Panc1 (cell line): ENCODE measurements at regions not wholly inside any gene's neighbourhood (a gene's known extent, or its start where the extent isn't known, plus 50 kb on each side); places are given as distances from the start of the nearest gene placed in this dataset.

Source experiments
- ATAC-seq: fragments of 200-7000 bp; cut with Tn5 transposase; 2 replicates; pipeline ENCODE4 v1.9.1; 2020; ENCODE audit warnings: mild to moderate bottlenecking, moderate library complexity
- BruUV-seq: library from RNA; stranded (reverse); fragments of 400-500 nt; replicated peaks from 2 replicates; lab custom pipeline; 2021; lab: Mats Ljungman, UMichigan
- CTCF ChIA-PET: fragments of 300-600 bp; sonication (Branson Sonifier 250); formaldehyde crosslinking; loops from one replicate; lab custom pipeline; 2022; ENCODE audit warnings: antibody characterized with exemption; lab: Charles Lee
- POLR2A ChIA-PET: fragments of 300-600 bp; sonication (Branson Sonifier 250); formaldehyde crosslinking; loops from one replicate; lab custom pipeline; 2022; ENCODE audit warnings: antibody characterized with exemption; lab: Charles Lee
- DNase-seq: peaks from one replicate; pipeline ENCODE4 v3.0.0-alpha.2; 2010; ENCODE audit warnings: low read depth, low spot score
- H3K27ac ChIP-seq: 2 replicates; pipeline ENCODE4 v1.5.1; 2011; ENCODE audit warnings: mild to moderate bottlenecking, low read length, inconsistent platforms
- H3K27me3 ChIP-seq: fragments of 200-500 bp; sonication (Bioruptor generic); 2 replicates; pipeline ENCODE4 v1.6.0; 2014; ENCODE audit warnings: low read length, inconsistent platforms; ENCODE audit not compliant: control insufficient read depth, insufficient read depth
- H3K36me3 ChIP-seq: fragments of 200-500 bp; sonication (Bioruptor generic); 2 replicates; pipeline ENCODE4 v1.5.1; 2014; ENCODE audit warnings: inconsistent platforms, mild to moderate bottlenecking, low read length, moderate library complexity; ENCODE audit not compliant: control insufficient read depth, insufficient read depth
- H3K4me1 ChIP-seq: 2 replicates; pipeline ENCODE4 v1.5.1; 2011; ENCODE audit warnings: inconsistent platforms, mild to moderate bottlenecking, low read length, moderate library complexity; ENCODE audit not compliant: control insufficient read depth, insufficient read depth
- H3K4me3 ChIP-seq, 2 experiments: 2 replicates each; pipeline ENCODE4 v1.5.1; 2011 to 2012; ENCODE audit warnings: low read depth in 2 of 2, low read length in 2 of 2, mild to moderate bottlenecking in 2 of 2, inconsistent platforms in 1 of 2, moderate library complexity in 1 of 2
- H3K9me3 ChIP-seq: fragments of 200-500 bp; sonication (Bioruptor generic); 2 replicates; pipeline ENCODE4 v1.5.1; 2014; ENCODE audit warnings: low read depth, mild to moderate bottlenecking, inconsistent platforms, low read length, moderate library complexity; ENCODE audit not compliant: control insufficient read depth, insufficient read depth
- POLR2AphosphoS5 ChIP-seq: IDR thresholded peaks from 2 replicates; pipeline ENCODE4 v1.6.1; 2012; ENCODE audit warnings: mild to moderate bottlenecking, low read depth, low read length, moderate library complexity
- SIN3A ChIP-seq: IDR thresholded peaks from 2 replicates; pipeline ENCODE4 v1.6.1; 2012; ENCODE audit warnings: low read depth, mild to moderate bottlenecking, low read length, moderate library complexity, borderline replicate concordance; ENCODE audit not compliant: insufficient read depth
- TCF7L2 ChIP-seq: IDR thresholded peaks from 2 replicates; pipeline ENCODE4 v1.6.1; 2011; ENCODE audit warnings: mild to moderate bottlenecking, low read depth, low read length, inconsistent platforms
- in situ Hi-C: cut with HindIII; loops from 2 replicates; pipeline ENCODE4 v1.10.0; 2016; ENCODE audit warnings: low sequenced_read_pairs, low pct_unique_long_range_greater_than_20kb
- intact Hi-C: fragments of 100-400 bp; cut with micrococcal nuclease; formaldehyde crosslinking; loops from one replicate; pipeline ENCODE4 v1.10.0; 2022; ENCODE audit not compliant: unreplicated experiment
- TF ChIP-seq, protein P1 (sequence below), 2 experiments: IDR thresholded peaks; 2 replicates each; pipeline ENCODE4 v1.6.1; 2011 to 2012; ENCODE audit warnings: low read depth in 2 of 2, control low read depth in 1 of 2, low read length in 1 of 2, mild to moderate bottlenecking in 1 of 2, moderate library complexity in 1 of 2; ENCODE audit not compliant: insufficient read depth in 1 of 2
- TF ChIP-seq, protein P2 (sequence below): fragments of 450-650 bp; IDR thresholded peaks from 2 replicates; pipeline ENCODE4 v1.5.1; 2017; ENCODE audit warnings: mild to moderate bottlenecking

DNA sequence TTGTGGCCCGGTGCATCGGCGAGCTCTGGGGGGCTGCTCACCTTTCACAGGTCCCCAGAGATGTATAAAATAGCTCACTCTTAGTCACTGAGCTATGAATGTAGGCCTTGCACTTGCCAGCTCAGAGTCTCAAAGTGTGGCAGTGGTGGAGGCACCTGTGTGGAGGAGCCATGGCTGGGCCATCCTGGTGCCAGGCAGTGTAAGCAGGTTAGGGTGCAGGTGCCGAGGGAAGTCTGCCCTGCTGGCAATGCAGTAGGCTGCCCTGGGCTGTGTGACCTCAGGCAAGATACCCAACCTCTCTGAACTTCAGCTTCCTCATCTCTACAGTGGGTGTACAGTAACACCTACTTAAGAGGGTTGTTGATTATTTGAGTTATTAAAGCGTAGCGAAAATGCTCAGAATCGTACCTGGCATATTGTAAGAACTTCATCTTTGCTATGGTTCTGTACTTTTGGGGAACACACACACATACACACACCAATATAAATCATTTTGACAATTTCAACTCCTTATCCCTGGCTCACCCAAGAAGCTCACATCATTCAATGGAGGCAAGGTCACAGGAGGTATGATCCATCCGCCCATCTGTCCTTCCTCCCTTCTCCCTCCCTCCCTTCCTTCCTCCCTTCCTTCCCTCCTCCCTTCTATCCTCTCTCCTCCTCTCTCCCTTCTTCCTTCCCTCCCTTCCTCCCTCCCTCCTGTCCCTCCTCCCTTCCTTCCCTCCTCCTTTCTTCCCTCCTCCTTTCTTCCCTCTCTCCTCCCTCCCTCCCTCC is 66.8 kb upstream of the STX16 start:
- Histone ChIP-seq H3K9me3 (no peaks in the 10 kb centered on the region), H3K4me3 (no peak overlapping the region), H3K27me3 (no peaks in the 10 kb centered on the region), H3K27ac (no peak overlapping the region), H3K4me1 (no peaks in the 10 kb centered on the region), H3K36me3 (no peaks in the 10 kb centered on the region)
- ATAC-seq = no peak; the same call in 1 of the 2 replicates
- in situ Hi-C loops (no loop called here), intact Hi-C loops (no loop called here)
- ChIA-PET POLR2A (no interaction called here), CTCF (no interaction called here)
- no peak for DNase-seq
- TF ChIP-seq, protein P1, sequence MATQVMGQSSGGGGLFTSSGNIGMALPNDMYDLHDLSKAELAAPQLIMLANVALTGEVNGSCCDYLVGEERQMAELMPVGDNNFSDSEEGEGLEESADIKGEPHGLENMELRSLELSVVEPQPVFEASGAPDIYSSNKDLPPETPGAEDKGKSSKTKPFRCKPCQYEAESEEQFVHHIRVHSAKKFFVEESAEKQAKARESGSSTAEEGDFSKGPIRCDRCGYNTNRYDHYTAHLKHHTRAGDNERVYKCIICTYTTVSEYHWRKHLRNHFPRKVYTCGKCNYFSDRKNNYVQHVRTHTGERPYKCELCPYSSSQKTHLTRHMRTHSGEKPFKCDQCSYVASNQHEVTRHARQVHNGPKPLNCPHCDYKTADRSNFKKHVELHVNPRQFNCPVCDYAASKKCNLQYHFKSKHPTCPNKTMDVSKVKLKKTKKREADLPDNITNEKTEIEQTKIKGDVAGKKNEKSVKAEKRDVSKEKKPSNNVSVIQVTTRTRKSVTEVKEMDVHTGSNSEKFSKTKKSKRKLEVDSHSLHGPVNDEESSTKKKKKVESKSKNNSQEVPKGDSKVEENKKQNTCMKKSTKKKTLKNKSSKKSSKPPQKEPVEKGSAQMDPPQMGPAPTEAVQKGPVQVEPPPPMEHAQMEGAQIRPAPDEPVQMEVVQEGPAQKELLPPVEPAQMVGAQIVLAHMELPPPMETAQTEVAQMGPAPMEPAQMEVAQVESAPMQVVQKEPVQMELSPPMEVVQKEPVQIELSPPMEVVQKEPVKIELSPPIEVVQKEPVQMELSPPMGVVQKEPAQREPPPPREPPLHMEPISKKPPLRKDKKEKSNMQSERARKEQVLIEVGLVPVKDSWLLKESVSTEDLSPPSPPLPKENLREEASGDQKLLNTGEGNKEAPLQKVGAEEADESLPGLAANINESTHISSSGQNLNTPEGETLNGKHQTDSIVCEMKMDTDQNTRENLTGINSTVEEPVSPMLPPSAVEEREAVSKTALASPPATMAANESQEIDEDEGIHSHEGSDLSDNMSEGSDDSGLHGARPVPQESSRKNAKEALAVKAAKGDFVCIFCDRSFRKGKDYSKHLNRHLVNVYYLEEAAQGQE (IDR thresholded peaks at IDR 0.05; ENCODE audit: insufficient read depth in 1 of 2, low read depth in 2 of 2, low read length in 1 of 2) = no peak
- TF ChIP-seq SIN3A = no peak
- no peak for TF ChIP-seq POLR2AphosphoS5
- TF ChIP-seq, protein P2, sequence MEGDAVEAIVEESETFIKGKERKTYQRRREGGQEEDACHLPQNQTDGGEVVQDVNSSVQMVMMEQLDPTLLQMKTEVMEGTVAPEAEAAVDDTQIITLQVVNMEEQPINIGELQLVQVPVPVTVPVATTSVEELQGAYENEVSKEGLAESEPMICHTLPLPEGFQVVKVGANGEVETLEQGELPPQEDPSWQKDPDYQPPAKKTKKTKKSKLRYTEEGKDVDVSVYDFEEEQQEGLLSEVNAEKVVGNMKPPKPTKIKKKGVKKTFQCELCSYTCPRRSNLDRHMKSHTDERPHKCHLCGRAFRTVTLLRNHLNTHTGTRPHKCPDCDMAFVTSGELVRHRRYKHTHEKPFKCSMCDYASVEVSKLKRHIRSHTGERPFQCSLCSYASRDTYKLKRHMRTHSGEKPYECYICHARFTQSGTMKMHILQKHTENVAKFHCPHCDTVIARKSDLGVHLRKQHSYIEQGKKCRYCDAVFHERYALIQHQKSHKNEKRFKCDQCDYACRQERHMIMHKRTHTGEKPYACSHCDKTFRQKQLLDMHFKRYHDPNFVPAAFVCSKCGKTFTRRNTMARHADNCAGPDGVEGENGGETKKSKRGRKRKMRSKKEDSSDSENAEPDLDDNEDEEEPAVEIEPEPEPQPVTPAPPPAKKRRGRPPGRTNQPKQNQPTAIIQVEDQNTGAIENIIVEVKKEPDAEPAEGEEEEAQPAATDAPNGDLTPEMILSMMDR = no peak
- TF ChIP-seq TCF7L2 = no peak
- BruUV-seq = no TSS peak

DNA sequence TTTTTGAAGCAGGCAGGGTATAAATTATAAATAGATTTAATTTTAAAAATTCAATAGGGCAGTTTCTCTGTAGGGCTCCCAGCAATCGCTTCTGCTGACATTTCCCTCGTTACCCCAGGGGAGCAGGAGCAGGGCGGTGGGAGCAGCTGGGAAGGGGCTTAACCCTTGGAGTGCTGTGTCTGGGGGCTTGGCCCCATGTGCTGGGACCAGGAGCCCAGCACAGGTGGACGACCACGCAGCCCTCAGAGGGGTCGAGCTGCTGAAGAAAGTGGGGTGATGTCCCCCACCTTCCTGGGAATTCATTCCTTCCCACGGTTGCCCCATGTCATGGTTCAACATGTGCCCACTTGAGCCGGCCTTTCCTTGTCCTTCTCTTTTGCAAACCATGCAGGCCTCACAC is 67.5 kb upstream of the STX16 start:
- no TSS peak for BruUV-seq
- in situ Hi-C loops = no loop called here
- Histone ChIP-seq H3K27ac (no peak overlapping the region), H3K4me1 (no peaks in the 10 kb centered on the region), H3K36me3 (no peaks in the 10 kb centered on the region), H3K27me3 (no peaks in the 10 kb centered on the region), H3K9me3 (no peaks in the 10 kb centered on the region), H3K4me3 (no peak overlapping the region)
- intact Hi-C loops = no loop called here
- CTCF ChIA-PET = no interaction called here
- POLR2A ChIA-PET = no interaction called here
- no peak for TF ChIP-seq SIN3A
- TF ChIP-seq, protein P2 = no peak
- TF ChIP-seq TCF7L2 = no peak
- TF ChIP-seq, protein P1 (IDR thresholded peaks at IDR 0.05; ENCODE audit: insufficient read depth in 1 of 2, low read depth in 2 of 2, low read length in 1 of 2) = no peak
- TF ChIP-seq POLR2AphosphoS5 = no peak
- ATAC-seq (no peak), DNase-seq (no peak)
